Gastroesophageal sphincter (tissue), 3 donors: ENCODE measurements at regions not wholly inside any gene's neighbourhood (a gene's known extent, or its start where the extent isn't known, plus 50 kb on each side); places are given as distances from the start of the nearest gene placed in this dataset.

ENCODE experiments used
- POLR2A ChIP-seq, 2 donors: fragments of 450-650 bp; IDR thresholded peaks; one replicate each; pipeline ENCODE4 v1.6.1; 2017; ENCODE audit warnings: antibody characterized with exemption in 2 of 2, mild to moderate bottlenecking in 2 of 2, moderate library complexity in 1 of 2
- TF ChIP-seq, protein P1 (sequence below), 4 experiments: fragments of 200-600 bp in 2 of 4; fragments of 450-650 bp in 2 of 4; sonication (generic) in 1 of 4; IDR thresholded peaks; one replicate each; pipeline ENCODE4 v1.5.1; 2017 to 2019; ENCODE audit warnings: antibody characterized with exemption in 4 of 4, mild to moderate bottlenecking in 2 of 4, moderate library complexity in 2 of 4

- TF ChIP-seq, protein P1, sequence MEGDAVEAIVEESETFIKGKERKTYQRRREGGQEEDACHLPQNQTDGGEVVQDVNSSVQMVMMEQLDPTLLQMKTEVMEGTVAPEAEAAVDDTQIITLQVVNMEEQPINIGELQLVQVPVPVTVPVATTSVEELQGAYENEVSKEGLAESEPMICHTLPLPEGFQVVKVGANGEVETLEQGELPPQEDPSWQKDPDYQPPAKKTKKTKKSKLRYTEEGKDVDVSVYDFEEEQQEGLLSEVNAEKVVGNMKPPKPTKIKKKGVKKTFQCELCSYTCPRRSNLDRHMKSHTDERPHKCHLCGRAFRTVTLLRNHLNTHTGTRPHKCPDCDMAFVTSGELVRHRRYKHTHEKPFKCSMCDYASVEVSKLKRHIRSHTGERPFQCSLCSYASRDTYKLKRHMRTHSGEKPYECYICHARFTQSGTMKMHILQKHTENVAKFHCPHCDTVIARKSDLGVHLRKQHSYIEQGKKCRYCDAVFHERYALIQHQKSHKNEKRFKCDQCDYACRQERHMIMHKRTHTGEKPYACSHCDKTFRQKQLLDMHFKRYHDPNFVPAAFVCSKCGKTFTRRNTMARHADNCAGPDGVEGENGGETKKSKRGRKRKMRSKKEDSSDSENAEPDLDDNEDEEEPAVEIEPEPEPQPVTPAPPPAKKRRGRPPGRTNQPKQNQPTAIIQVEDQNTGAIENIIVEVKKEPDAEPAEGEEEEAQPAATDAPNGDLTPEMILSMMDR (IDR thresholded peaks at IDR 0.05) = no peak
- TF ChIP-seq POLR2A (IDR thresholded peaks at IDR 0.05) = no peak
These were observed 102.0 kb upstream of the TBX20 start for GRCh38 chr7:35355911-35356310.
